Lung (tissue), 11 donors: ENCODE measurements at regions not wholly inside any gene's neighbourhood (a gene's known extent, or its start where the extent isn't known, plus 50 kb on each side); places are given as distances from the start of the nearest gene placed in this dataset.

ENCODE experiments used
- ATAC-seq: fragments of 200-7000 bp; cut with Tn5 transposase; one replicate; pipeline ENCODE4 v1.9.1; 2020; ENCODE audit warnings: moderate number of reproducible peaks; ENCODE audit not compliant: insufficient read depth, low FRiP score
- DNase-seq, 3 donors: peaks; one replicate each; pipeline ENCODE4 v3.0.0-alpha.2; 2013 to 2017
- H3K27ac ChIP-seq, 2 donors: one replicate each; pipeline ENCODE4 v1.5.1; 2013; ENCODE audit warnings: mild to moderate bottlenecking in 2 of 2, moderate library complexity in 2 of 2, control low read depth in 1 of 2, inconsistent platforms in 1 of 2, low read depth in 1 of 2, low read length in 1 of 2
- H3K27me3 ChIP-seq, 3 donors: one replicate each; pipeline ENCODE4 v1.5.1; 2013; ENCODE audit warnings: low read length in 2 of 3; ENCODE audit not compliant: control insufficient read depth in 3 of 3, insufficient read depth in 3 of 3
- H3K36me3 ChIP-seq, 4 donors: one replicate each; pipeline ENCODE4 v1.5.1; 2013; ENCODE audit warnings: low read length in 4 of 4, mild to moderate bottlenecking in 1 of 4, moderate library complexity in 1 of 4; ENCODE audit not compliant: control insufficient read depth in 4 of 4, insufficient read depth in 4 of 4
- H3K4me1 ChIP-seq, 5 donors: one replicate each; pipeline ENCODE4 v1.5.1; 2013; ENCODE audit warnings: low read length in 5 of 5, mild to moderate bottlenecking in 2 of 5, moderate library complexity in 1 of 5; ENCODE audit not compliant: control insufficient read depth in 5 of 5, insufficient read depth in 5 of 5
- H3K4me3 ChIP-seq: one replicate; pipeline ENCODE4 v1.5.1; 2013; ENCODE audit warnings: mild to moderate bottlenecking, control low read depth, moderate library complexity
- H3K9ac ChIP-seq, 2 donors: one replicate each; pipeline ENCODE4 v1.5.1; 2013; ENCODE audit warnings: low read length in 2 of 2, control low read depth in 1 of 2; ENCODE audit not compliant: insufficient read depth in 1 of 2
- H3K9me3 ChIP-seq, 4 donors: one replicate each; pipeline ENCODE4 v1.5.1; 2013; ENCODE audit warnings: low read length in 3 of 4, mild to moderate bottlenecking in 1 of 4, moderate library complexity in 1 of 4; ENCODE audit not compliant: control insufficient read depth in 4 of 4, insufficient read depth in 3 of 4
- WGBS, 2 donors: extraction: QIAGEN DNeasy Blood & Tissue Kit; methylation state at CpG; one replicate each; pipeline ENCODE4 v1.1.7; 2013; 5-methylcytosine and 5-hydroxymethylcytosine counted together
- TF ChIP-seq, protein P1 (sequence below): IDR thresholded peaks from 2 replicates; pipeline ENCODE4 v1.5.1; 2012; ENCODE audit warnings: mild to moderate bottlenecking; ENCODE audit errors: control extremely low read depth, extremely low read depth
- donor health status: control.
- donor health status: control.
- donor health status: Bipolar disorder and iron deficiency.
- donor health status: healthy.
- donor health status: DM: yes; HTN: yes; CAD: no.

DNA sequence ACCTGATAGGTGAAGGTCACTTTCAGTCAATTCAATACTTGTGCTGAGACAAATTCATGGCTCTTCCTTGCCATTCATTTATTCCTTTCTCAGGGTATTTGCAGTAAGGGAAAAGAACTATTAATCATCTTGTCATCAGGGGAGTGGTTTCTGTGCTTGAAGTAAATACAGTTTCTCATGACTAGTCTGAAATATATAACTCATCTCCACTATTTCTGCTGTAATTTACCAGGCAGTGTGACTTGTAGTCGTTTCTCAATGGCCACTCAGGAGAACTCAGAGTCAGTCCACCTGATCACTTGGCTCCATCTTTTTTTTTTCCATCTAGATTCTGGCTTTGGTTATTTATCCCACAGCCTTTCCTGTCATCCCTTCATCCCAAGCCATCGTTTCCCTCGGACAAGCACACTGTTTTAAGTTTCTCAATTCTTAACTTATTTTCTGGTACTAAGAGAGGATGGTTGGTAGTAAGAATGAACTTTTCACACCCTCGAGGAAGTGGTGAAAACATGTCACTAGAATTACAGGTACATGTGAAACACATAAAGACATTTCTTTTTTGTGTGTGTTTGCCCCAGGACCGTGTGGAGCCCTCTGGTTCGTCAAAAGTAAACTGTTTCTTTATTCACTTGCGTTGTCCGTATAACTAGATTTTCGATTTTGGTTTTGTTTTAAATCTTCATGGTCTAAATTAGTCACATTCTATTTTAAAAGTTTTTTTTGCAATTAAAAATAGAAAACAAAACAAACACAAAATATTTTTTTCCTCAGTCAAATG is 620.2 kb downstream of the ZBBX start:
- no peaks in the 10 kb centered on the region for H3K4me1 ChIP-seq
- no peak overlapping the region for H3K4me3 ChIP-seq
- DNase-seq (no peak), ATAC-seq (no peak)
- TF ChIP-seq, protein P1, sequence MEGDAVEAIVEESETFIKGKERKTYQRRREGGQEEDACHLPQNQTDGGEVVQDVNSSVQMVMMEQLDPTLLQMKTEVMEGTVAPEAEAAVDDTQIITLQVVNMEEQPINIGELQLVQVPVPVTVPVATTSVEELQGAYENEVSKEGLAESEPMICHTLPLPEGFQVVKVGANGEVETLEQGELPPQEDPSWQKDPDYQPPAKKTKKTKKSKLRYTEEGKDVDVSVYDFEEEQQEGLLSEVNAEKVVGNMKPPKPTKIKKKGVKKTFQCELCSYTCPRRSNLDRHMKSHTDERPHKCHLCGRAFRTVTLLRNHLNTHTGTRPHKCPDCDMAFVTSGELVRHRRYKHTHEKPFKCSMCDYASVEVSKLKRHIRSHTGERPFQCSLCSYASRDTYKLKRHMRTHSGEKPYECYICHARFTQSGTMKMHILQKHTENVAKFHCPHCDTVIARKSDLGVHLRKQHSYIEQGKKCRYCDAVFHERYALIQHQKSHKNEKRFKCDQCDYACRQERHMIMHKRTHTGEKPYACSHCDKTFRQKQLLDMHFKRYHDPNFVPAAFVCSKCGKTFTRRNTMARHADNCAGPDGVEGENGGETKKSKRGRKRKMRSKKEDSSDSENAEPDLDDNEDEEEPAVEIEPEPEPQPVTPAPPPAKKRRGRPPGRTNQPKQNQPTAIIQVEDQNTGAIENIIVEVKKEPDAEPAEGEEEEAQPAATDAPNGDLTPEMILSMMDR, result no peak
- peaks cover 0 to 11% (median 3%) of the 10 kb centered on the region in 4 donors for H3K9me3 ChIP-seq
- 76 to 78% methylated on average over 9 of the region's 9 CpGs for WGBS, 2 donors
- no peak overlapping the region for H3K9ac ChIP-seq
- no peak overlapping the region for H3K27ac ChIP-seq
- H3K36me3 ChIP-seq, result no peaks in the 10 kb centered on the region
- no peaks in the 10 kb centered on the region for H3K27me3 ChIP-seq

DNA sequence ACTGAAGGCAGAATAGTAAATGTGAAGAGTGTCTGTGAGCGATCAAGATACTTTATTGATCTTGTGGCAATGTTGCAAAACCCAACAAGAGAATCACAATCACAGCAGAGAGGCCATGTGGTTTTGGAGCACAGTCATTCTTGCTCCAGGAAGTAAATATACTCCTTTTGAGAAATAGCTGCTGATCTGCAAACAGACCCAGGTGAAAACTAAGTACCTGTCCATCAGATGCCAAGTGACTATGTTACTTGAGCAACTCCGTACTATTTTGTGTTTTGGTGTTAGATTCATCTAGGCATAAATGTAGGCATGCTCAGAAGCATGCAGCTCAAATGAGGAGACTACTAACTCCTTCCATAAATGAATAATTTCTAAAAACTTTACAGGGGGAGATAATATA is 627.9 kb downstream of the ZBBX start:
- H3K27me3 ChIP-seq, result no peaks in the 10 kb centered on the region
- no peaks in the 10 kb centered on the region for H3K4me1 ChIP-seq
- H3K9ac ChIP-seq, result no peak overlapping the region
- H3K9me3 ChIP-seq, result peaks cover 0 to 3% (median 0%) of the 10 kb centered on the region in 4 donors
- no peak overlapping the region for H3K27ac ChIP-seq
- WGBS, 2 donors, result 64 to 87% methylated on average over 2 of the region's 2 CpGs
- ATAC-seq, result no peak
- H3K4me3 ChIP-seq, result no peak overlapping the region
- H3K36me3 ChIP-seq, result no peaks in the 10 kb centered on the region
- DNase-seq, result no peak
- TF ChIP-seq, protein P1, result no peak

DNA sequence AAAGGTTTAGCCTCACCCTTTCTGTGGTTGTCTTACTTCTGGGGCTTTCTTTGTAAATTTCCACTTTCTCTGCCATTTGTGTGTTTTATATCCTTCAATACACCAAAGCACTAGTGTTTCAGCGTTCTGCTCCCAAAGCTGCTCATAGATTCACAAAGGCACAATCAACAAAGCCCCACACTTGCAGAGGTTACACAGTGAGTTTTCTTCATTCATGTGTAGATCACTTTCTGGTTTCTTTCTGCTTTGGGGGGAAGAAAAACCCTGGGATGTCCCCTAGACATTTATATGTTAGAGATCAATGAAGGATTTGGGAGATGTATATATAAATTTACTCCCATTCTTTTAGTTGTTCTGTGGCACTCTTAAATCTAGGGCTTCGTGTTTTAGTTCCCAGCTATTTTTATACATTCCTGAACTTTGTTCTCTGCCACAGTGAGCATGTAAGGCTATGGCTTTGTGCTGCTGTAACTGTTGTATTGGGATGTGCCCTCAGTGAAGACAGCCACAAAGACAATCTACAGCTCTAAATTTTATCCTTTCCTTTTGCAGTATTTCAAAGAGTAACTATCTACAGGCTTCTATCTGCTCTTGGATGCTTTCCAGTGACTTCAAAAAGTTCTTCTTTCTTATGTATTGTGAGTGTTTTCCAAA is 636.5 kb downstream of the ZBBX start:
- 40 to 41% methylated on average over 2 of the region's 2 CpGs for WGBS, 2 donors
- DNase-seq (no peak), ATAC-seq (no peak)
- Histone ChIP-seq H3K27ac (no peak overlapping the region), H3K4me3 (no peak overlapping the region), H3K9ac (no peak overlapping the region), H3K4me1 (no peaks in the 10 kb centered on the region), H3K36me3 (no peaks in the 10 kb centered on the region), H3K27me3 (no peaks in the 10 kb centered on the region), H3K9me3 (no peaks in the 10 kb centered on the region)
- TF ChIP-seq, protein P1, result no peak
